IMR-90 (cell line): ENCODE measurements at regions not wholly inside any gene's neighbourhood (a gene's known extent, or its start where the extent isn't known, plus 50 kb on each side); places are given as distances from the start of the nearest gene placed in this dataset.

Experiments
- ATAC-seq: fragments of 200-7000 bp; cut with Tn5 transposase; 2 replicates; pipeline ENCODE4 v1.9.1; 2020; ENCODE audit warnings: low read depth, mild to moderate bottlenecking, moderate library complexity
- BruUV-seq: library from RNA; stranded (reverse); fragments of 400-500 nt; replicated peaks from 2 replicates; lab custom pipeline; 2021; lab: Mats Ljungman, UMichigan
- CTCF ChIA-PET: fragments of 300-600 bp; formaldehyde crosslinking; extraction: SDS; loops from one replicate; lab custom pipeline; 2021; ENCODE audit warnings: antibody characterized with exemption; lab: Yijun Ruan, JAX
- POLR2A ChIA-PET: fragments of 300-600 bp; sonication (Branson Sonifier 250); formaldehyde crosslinking; loops from one replicate; lab custom pipeline; 2022; ENCODE audit warnings: antibody characterized with exemption; ENCODE audit not compliant: unreplicated experiment; lab: Charles Lee
- DNase-seq: peaks from one replicate; pipeline ENCODE4 v3.0.0; 2013
- H2AFZ ChIP-seq: replicated peaks from 2 replicates; pipeline ENCODE3; 2013; ENCODE audit warnings: low read length, mild to moderate bottlenecking; ENCODE audit not compliant: poor library complexity
- H2AK5ac ChIP-seq: 2 replicates; pipeline ENCODE4 v1.6.1; 2013; ENCODE audit warnings: low read depth, low read length, inconsistent platforms
- H2AK9ac ChIP-seq: replicated peaks from 2 replicates; pipeline ENCODE3; 2013; ENCODE audit warnings: mild to moderate bottlenecking, low read depth, low read length, moderate library complexity; ENCODE audit not compliant: poor library complexity
- H2BK120ac ChIP-seq: 2 replicates; pipeline ENCODE4 v1.6.1; 2013; ENCODE audit warnings: low read depth, low read length, inconsistent platforms
- H2BK15ac ChIP-seq: 3 replicates; pipeline ENCODE4 v1.6.1; 2013; ENCODE audit warnings: low read depth, low read length, inconsistent platforms
- H2BK20ac ChIP-seq: 2 replicates; pipeline ENCODE4 v1.6.1; 2013; ENCODE audit warnings: low read depth, mild to moderate bottlenecking, inconsistent platforms, low read length, moderate library complexity
- H2BK5ac ChIP-seq: 2 replicates; pipeline ENCODE4 v1.6.1; 2013; ENCODE audit warnings: mild to moderate bottlenecking, low read depth, low read length, inconsistent platforms; ENCODE audit not compliant: poor library complexity, severe bottlenecking
- H3K14ac ChIP-seq: replicated peaks from 2 replicates; pipeline ENCODE4 v1.6.1; 2013; ENCODE audit warnings: low read depth, low read length, inconsistent platforms
- H3K18ac ChIP-seq: 2 replicates; pipeline ENCODE4 v1.6.1; 2013; ENCODE audit warnings: low read depth, low read length, control low read depth
- H3K23ac ChIP-seq: 2 replicates; pipeline ENCODE4 v1.6.1; 2013; ENCODE audit warnings: low read depth, low read length, inconsistent platforms
- H3K27ac ChIP-seq: 2 replicates; pipeline ENCODE4 v1.5.1; 2013; ENCODE audit warnings: mild to moderate bottlenecking, control low read depth, low read length; ENCODE audit not compliant: insufficient read depth
- H3K27me3 ChIP-seq: 2 replicates; pipeline ENCODE4 v1.6.1; 2013; ENCODE audit warnings: low read length; ENCODE audit not compliant: control insufficient read depth, insufficient read depth
- H3K36me3 ChIP-seq: 2 replicates; pipeline ENCODE4 v1.6.1; 2013; ENCODE audit warnings: low read length, mixed read lengths; ENCODE audit not compliant: control insufficient read depth, insufficient read depth
- H3K4ac ChIP-seq: 2 replicates; pipeline ENCODE4 v1.6.1; 2013; ENCODE audit warnings: low read depth, low read length, inconsistent platforms
- H3K4me1 ChIP-seq: 2 replicates; pipeline ENCODE4 v1.6.1; 2013; ENCODE audit warnings: low read length, mixed read lengths; ENCODE audit not compliant: control insufficient read depth, insufficient read depth
- H3K4me2 ChIP-seq: 2 replicates; pipeline ENCODE4 v1.6.1; 2013; ENCODE audit warnings: low read depth, mild to moderate bottlenecking, control low read depth, low read length, moderate library complexity
- H3K4me3 ChIP-seq: 2 replicates; pipeline ENCODE4 v1.5.1; 2013; ENCODE audit warnings: low read depth, mild to moderate bottlenecking, control low read depth, low read length, moderate library complexity; ENCODE audit not compliant: insufficient read depth
- H3K56ac ChIP-seq: 2 replicates; pipeline ENCODE4 v1.6.1; 2013; ENCODE audit warnings: low read length, inconsistent platforms; ENCODE audit not compliant: insufficient read depth; ENCODE audit errors: extremely low read depth
- H3K79me1 ChIP-seq, 2 experiments: 2 replicates each; pipeline ENCODE4 v1.6.1; 2013; ENCODE audit warnings: low read length in 2 of 2, inconsistent platforms in 1 of 2, low read depth in 1 of 2
- H3K9ac ChIP-seq: 2 replicates; pipeline ENCODE4 v1.6.1; 2013; ENCODE audit warnings: low read depth, low read length, control low read depth
- H3K9me1 ChIP-seq: 2 replicates; pipeline ENCODE4 v1.6.1; 2013; ENCODE audit warnings: low read length, inconsistent platforms; ENCODE audit not compliant: insufficient read depth
- H3K9me3 ChIP-seq: 2 replicates; pipeline ENCODE4 v1.6.1; 2013; ENCODE audit warnings: low read length; ENCODE audit not compliant: control insufficient read depth, insufficient read depth
- H4K20me1 ChIP-seq: 2 replicates; pipeline ENCODE4 v1.6.1; 2013; ENCODE audit warnings: low read length, inconsistent platforms; ENCODE audit not compliant: insufficient read depth
- H4K5ac ChIP-seq: 2 replicates; pipeline ENCODE4 v1.6.1; 2013; ENCODE audit warnings: mild to moderate bottlenecking, low read depth, low read length, control low read depth
- H4K8ac ChIP-seq, 2 experiments: 2 replicates each; pipeline ENCODE4 v1.6.1; 2013; ENCODE audit warnings: low read depth in 2 of 2, low read length in 2 of 2, control low read depth in 1 of 2, inconsistent platforms in 1 of 2
- H4K91ac ChIP-seq: 2 replicates; pipeline ENCODE4 v1.6.1; 2013; ENCODE audit warnings: low read depth, low read length, inconsistent platforms; ENCODE audit not compliant: insufficient read depth
- CHD1 ChIP-seq: IDR thresholded peaks from 2 replicates; pipeline ENCODE4 v1.6.1; 2012; ENCODE audit warnings: low read depth, low read length, improper control_type of control experiment
- FOS ChIP-seq: fragments of 150-350 bp; IDR thresholded peaks from 2 replicates; pipeline ENCODE4 v1.6.1; 2016; ENCODE audit warnings: low read depth, low read length
- RAD21 ChIP-seq: IDR thresholded peaks from 2 replicates; pipeline ENCODE4 v1.6.1; 2012; ENCODE audit warnings: low read length, improper control_type of control experiment
- WGBS, 2 experiments: methylation state at CpG; one replicate each; pipeline versions ENCODE4 v1.1.5 to v1.1.7; 2013; ENCODE audit warnings: missing lambda C conversion rate in 2 of 2; ENCODE audit not compliant: insufficient read length in 1 of 2; ENCODE audit errors: extremely low coverage in 2 of 2; 5-methylcytosine and 5-hydroxymethylcytosine counted together
- dilution Hi-C: fragments of 300-500 bp; cut with HindIII; formaldehyde crosslinking; loops from one replicate; pipeline ENCODE4 v1.14.3; 2018; ENCODE audit warnings: low sequenced_read_pairs; ENCODE audit not compliant: unreplicated experiment
- in situ Hi-C: fragments of 300-500 bp; cut with MboI; formaldehyde crosslinking; loops from 3 replicates; pipeline ENCODE4 v1.14.3; 2019; ENCODE audit warnings: low sequenced_read_pairs, inconsistent platforms, mixed read lengths
- intact Hi-C: fragments of 100-400 bp; cut with micrococcal nuclease; formaldehyde crosslinking; loops from 2 replicates; pipeline ENCODE4 v1.10.0; 2022
- TF ChIP-seq, protein P1 (sequence below): fragments of 150-350 bp; IDR thresholded peaks from 2 replicates; pipeline ENCODE4 v1.6.1; 2016; ENCODE audit warnings: low read depth, mild to moderate bottlenecking, low read length, moderate library complexity, borderline replicate concordance
- TF ChIP-seq, protein P2 (sequence below): fragments of 150-350 bp; IDR thresholded peaks from 2 replicates; pipeline ENCODE4 v1.6.1; 2017; ENCODE audit warnings: mild to moderate bottlenecking, antibody characterized with exemption, low read length, low read depth

DNA sequence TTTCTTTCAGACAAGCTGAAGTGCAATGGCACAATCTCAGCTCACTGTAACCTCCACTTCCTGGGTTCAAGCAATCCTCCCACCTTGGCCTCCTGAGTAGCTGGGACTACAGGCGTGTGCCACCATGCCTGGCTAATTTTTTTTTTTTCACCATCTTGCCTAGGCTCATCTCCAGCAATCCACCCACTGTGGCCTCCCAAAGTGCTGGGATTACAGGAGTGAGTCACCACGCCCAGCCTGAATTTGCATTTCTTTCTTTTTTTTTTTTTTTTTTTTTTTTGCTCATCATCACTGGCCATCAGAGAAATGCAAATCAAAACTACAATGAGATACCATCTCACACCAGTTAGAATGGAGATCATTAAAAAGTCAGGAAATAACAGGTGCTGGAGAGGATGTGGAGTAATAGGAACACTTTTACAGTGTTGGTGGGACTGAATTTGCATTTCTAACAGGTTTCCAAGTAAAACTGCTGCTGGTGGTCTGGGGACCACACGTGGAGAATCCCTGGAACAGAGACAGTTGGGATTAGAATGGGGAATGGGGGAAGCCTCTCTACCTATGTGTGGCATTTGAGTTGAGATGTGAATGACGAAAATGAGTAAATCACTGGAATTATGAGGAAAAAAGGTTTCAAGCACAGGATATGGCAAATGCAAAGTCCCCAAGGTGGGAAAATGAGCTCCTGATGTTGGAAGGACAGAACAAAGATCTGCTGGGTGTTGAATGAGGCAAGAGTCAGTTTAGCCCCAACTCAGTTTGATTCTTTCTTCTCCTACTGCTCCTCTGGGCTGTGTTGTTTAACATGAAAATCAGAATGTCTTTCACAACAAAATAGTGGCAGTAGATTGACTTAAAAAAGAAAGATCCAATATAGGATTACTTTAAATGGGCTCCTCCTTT lies 88.8 kb upstream of the MAP4K4 start:
- no TSS peak for BruUV-seq

More for the DNA sequence above, 88.8 kb upstream of the MAP4K4 start:
- TF ChIP-seq FOS = no peak
- TF ChIP-seq, protein P1, sequence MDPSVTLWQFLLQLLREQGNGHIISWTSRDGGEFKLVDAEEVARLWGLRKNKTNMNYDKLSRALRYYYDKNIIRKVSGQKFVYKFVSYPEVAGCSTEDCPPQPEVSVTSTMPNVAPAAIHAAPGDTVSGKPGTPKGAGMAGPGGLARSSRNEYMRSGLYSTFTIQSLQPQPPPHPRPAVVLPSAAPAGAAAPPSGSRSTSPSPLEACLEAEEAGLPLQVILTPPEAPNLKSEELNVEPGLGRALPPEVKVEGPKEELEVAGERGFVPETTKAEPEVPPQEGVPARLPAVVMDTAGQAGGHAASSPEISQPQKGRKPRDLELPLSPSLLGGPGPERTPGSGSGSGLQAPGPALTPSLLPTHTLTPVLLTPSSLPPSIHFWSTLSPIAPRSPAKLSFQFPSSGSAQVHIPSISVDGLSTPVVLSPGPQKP = no peak
- TF ChIP-seq RAD21 = no peak
- TF ChIP-seq, protein P2, sequence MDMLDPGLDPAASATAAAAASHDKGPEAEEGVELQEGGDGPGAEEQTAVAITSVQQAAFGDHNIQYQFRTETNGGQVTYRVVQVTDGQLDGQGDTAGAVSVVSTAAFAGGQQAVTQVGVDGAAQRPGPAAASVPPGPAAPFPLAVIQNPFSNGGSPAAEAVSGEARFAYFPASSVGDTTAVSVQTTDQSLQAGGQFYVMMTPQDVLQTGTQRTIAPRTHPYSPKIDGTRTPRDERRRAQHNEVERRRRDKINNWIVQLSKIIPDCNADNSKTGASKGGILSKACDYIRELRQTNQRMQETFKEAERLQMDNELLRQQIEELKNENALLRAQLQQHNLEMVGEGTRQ = no peak
- TF ChIP-seq CHD1 = no peak
- POLR2A ChIA-PET = no interaction called here
- H2AK5ac ChIP-seq = no peak overlapping the region
- H2BK15ac ChIP-seq = no peak overlapping the region
- H3K18ac ChIP-seq = no peak overlapping the region
- no peak overlapping the region for H2BK120ac ChIP-seq
- in situ Hi-C loops (no loop called here), intact Hi-C loops (no loop called here), dilution Hi-C loops (no loop called here)
- no peaks in the 10 kb centered on the region for H3K79me1 ChIP-seq
- H3K14ac ChIP-seq = no peak overlapping the region
- peaks cover 7% of the 10 kb centered on the region for H3K27me3 ChIP-seq
- H3K27ac ChIP-seq = no peak overlapping the region
- H3K36me3 ChIP-seq = no peaks in the 10 kb centered on the region
- no peak for DNase-seq
- ATAC-seq = no peak
- CTCF ChIA-PET = interaction anchor here (1.2 kb wide), 1 partner anchor 11 kb away, joined by 6 read pairs; no protein-coding TSS in a partner anchor
- no peak overlapping the region for H2AFZ ChIP-seq
- no peak overlapping the region for H3K23ac ChIP-seq
- H3K4me3 ChIP-seq = no peak overlapping the region
- no peaks in the 10 kb centered on the region for H3K4me1 ChIP-seq
- no peaks in the 10 kb centered on the region for H3K9me1 ChIP-seq
- no peak overlapping the region for H2AK9ac ChIP-seq
- no peak overlapping the region for H3K56ac ChIP-seq
- H4K5ac ChIP-seq = no peak overlapping the region
- H3K9ac ChIP-seq = no peak overlapping the region
- H4K91ac ChIP-seq = no peak overlapping the region
- no peak overlapping the region for H3K4me2 ChIP-seq
- no peak overlapping the region for H2BK20ac ChIP-seq
- no peak overlapping the region for H4K8ac ChIP-seq
- no peaks in the 10 kb centered on the region for H3K9me3 ChIP-seq
- H3K4ac ChIP-seq = no peak overlapping the region
- WGBS, 2 experiments = 90% methylated on average over 2 of the region's 4 CpGs; no CpG with 5 or more reads in 1 of the 2 experiments
- H4K20me1 ChIP-seq = no peaks in the 10 kb centered on the region
- H2BK5ac ChIP-seq = no peak overlapping the region
